Midbrain (tissue), 1 donor: ENCODE measurements at regions not wholly inside any gene's neighbourhood (a gene's known extent, or its start where the extent isn't known, plus 50 kb on each side); places are given as distances from the start of the nearest gene placed in this dataset.
"Not testable (repeated sequence)": the region's sequence is repeated elsewhere in the genome, so short reads cannot be mapped to it uniquely, and the experiment has no call there.

Experiments
- DNase-seq: peaks from one replicate; lab custom pipeline; 2025; lab: John Stamatoyannopoulos, UW

DNA sequence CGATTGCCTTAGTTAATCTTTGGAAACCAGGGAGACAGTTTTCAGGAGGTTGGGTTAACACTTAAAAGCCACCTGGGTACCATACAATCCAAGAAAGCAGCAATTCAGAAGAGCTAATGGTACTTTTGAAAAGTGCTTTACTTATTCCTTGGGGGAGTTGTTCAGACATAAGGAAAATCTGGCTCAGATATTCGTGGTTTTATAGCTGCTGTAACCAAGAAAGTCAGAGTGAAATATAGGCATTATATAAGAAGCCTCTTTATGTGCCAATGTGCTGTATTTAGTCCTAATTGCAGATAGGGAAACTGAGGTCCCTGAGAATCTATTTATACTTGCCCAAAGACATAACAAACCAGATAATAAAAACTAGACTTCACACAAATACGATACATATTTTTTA, 387.5 kb downstream of the COG6 start:
- no peak for DNase-seq

DNA sequence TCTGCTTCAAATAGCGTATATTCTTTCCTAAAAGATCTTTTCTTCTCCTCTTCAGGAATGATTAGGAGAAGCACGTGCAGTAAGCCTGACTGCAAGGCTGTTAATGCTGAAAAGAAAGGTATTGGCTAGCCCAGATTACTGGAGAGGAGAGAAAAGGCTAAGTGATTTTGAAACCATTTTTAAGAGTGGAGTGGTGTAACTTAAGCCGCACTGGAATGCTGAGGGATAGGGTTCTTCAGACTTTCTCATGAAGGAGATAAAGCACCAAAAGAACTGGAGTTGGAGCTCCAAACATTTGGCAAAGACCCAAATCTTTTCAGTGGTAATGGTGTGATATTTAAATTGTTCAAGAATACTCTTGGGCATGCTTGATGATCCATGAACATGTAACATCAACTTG, 388.3 kb downstream of the COG6 start:
- no peak for DNase-seq

DNA sequence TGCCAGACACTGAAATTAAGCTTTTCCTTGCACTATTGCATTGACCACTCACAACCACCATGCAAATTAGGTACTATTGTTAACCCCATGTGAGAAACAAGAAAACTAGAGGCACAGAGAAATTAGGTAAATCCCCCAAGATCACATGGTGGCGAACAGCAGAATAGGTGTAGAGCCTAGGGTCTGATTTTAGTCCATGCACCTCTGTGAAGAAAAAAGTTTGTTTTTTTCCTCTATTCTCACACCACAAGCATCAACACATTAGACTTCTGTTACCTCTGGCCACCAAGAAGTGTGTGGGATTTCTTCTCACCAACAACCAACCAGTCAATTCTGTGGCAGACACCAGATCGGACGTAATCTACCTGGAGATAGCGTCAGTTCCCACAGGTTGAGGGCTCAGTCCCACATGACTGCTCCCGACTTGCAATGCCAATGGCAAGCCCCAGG, 391.9 kb downstream of the COG6 start:
- DNase-seq, result no peak

DNA sequence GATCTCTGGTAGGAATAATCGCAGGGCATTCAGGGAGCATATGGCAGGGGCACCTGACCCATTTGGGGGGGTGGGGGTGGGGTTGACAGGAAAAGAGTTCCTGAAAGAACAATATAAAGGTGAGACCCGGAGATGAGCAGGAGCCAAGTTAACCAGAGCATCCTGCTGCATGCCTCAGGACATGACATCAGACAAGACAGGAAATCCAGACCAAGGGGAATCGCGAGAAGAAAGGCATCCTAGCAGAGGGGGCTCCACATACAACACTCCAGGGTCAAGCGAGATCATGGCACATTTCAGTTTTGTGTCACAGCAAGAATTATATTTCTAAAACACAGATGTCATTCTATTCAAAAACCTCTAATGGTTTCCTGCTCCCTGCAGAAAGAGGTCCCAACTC, 393.1 kb downstream of the COG6 start:
- no peak for DNase-seq

DNA sequence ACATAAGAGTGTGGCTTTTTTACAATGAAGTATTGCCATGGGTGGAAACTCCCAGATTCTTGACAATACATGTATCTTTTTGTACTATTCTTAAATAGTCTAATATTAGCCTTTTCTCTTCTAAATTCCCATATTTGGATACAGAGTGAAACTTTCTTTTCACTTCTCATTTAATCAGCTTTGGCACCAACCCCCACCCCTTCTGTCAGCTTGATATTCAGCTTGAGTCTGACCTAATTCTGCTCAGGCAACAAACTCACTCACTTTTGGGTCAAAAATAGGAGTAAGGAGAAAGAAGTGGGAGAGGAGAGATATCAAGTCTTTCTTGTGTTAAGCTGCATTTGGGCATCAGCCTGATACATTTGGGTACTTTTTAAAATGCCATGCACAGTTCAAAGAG, 397.5 kb downstream of the COG6 start:
- no peak for DNase-seq

DNA sequence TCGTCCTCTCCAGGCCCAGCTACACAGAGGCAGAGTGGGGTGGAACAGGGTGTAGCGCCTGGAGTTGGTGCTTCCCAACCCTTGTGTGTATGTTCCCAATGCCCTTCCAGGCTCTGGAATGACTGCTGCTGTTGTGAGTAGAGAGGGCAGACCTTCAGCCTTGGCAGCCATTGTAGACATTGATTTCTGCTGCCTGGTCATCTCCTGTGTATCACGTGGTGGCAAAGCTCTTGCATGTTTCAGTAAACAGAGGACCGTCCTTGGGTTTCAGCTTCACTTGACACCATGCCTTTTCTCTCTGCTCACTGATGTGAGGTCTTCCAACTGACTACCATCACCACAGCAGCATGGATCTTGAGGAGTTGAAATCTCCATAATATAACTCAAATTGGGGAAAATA, 397.9 kb downstream of the COG6 start:
- no peak for DNase-seq

DNA sequence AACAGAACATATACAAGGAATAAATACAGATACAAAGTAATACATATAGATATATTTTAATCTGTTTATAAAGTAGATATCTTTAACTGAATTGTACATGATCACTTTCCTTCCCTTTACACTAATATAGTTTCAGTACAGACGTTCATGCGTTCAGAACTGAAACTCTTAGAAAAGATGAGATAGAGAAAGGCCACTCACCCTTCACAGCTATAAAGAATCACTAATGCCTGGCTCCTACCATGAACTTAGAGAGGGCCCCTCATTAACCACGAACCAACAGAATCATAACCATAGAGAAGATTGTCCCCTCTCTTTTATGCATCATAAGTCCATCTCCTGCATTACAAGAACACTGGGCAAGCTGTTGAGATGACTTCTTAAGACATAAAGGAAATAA, 399.0 kb downstream of the COG6 start:
- not testable (repeated sequence) for DNase-seq

DNA sequence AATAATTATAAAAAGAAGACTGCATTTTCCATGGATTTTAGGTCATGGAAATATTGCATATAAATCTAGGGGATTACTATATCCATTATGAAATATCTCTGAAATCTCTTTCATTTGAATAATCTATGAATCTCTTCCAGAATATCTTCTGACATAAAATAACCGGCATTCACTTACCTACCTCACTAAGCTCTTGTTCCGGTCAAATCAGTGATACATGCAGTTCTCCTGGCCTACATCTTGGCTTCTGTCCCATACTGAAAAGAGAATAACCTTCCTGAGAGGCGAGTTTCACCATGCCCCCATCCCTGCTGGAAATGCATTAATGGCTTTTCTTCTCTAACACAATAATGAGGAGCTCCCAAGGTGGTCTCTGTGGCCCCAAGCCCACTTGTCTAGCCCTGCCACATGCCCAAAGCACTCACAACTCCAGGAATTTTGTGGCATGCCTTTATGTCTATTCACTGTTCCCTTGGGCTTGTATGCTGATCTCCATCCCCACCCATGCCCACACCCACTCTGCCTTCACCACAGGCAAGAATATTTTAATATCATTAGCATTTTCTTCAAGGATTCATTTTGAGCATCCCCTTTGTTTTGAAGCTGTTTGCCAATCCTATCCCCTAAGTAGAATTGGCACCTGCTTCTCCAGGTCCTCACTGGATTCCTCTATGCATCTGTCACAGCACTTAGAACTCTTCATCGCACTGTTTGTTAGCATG, 401.6 kb downstream of the COG6 start:
- no peak for DNase-seq

DNA sequence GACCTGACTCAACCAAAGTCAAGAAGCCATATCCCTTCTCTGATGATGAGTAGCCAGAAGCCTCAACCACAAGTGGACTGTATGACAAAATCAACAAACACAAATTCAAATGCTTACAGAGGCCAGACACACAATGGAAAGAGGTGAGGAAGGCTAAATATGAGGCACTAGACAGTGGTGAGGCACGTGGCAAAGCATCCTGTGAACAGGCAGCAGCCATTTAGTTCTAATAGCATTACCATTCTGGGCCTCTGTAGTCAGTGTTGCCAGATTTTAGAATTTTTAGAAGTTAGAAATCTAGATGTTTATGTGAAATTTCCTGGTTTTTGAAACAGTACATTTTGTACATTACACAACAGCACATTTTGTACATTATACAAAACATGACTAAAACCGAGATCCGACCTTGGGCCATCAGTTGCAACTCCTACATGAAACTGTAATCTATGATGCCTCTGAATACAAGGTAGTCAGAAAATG, 403.3 kb downstream of the COG6 start:
- no peak for DNase-seq

DNA sequence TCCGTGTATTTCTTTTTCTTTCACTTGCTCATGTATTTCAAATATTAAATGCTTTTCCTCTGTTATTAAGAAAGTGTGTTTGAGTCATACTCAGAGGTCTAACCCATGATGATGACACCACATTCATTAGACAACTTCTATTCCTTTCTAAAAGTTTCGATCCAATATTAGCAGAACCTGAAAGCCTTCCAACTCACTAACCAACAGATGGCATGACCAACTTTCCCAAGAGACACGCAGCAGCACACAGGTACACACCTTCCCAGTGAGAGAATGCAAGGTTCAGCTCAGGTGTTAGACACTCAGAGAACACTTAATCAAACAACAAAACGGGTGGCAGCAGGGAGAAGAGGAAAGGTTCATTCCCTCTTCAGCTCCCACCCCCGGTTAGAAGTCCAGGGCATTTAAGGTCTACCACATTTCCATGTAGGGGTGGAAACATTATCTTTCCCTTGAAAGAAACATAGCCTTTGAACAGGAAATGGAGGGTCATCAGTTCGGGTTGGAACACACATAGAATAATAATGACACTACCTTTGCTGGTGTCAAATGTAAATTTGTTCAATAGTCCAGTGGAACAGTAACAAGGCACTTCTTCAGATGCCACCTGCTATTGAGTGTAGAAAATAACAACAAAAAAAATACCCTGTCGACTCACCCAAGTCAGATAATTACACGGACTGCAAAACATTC, 404.2 kb downstream of the COG6 start:
- no peak for DNase-seq

DNA sequence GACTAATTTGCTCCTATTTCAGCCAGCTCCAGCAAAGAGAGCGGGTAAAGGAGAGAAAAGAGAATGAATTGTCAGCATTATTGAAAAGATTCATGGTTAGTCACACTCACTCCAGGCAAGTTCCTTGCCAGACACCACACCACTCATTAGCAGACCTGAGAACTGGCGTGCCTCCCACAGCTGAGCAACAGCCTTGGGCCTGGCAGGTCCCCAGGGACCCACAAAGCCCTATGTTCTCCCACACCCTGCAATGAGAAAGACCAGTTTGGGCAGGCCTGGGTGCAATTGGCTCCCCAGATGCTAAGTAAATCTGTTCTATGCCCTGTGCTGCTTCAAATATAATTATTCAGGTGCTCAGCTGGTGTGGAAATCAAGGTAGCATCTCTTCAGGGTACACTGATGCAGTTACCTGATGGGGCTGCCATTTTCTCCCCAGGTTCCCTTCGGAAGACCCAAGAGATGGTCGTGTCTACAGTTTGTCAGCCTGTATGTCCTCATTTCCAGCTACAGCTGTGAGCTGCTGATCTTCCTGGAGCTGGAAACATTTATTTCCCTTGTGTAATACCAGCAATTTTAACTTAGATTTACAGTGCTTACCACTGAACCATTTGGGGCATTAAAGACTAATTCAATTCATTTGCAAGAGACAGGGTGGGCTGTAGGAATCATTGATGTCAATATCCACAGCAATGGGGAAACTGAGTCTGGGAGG, 405.0 kb downstream of the COG6 start:
- peak; percentile 27 for DNase-seq

DNA sequence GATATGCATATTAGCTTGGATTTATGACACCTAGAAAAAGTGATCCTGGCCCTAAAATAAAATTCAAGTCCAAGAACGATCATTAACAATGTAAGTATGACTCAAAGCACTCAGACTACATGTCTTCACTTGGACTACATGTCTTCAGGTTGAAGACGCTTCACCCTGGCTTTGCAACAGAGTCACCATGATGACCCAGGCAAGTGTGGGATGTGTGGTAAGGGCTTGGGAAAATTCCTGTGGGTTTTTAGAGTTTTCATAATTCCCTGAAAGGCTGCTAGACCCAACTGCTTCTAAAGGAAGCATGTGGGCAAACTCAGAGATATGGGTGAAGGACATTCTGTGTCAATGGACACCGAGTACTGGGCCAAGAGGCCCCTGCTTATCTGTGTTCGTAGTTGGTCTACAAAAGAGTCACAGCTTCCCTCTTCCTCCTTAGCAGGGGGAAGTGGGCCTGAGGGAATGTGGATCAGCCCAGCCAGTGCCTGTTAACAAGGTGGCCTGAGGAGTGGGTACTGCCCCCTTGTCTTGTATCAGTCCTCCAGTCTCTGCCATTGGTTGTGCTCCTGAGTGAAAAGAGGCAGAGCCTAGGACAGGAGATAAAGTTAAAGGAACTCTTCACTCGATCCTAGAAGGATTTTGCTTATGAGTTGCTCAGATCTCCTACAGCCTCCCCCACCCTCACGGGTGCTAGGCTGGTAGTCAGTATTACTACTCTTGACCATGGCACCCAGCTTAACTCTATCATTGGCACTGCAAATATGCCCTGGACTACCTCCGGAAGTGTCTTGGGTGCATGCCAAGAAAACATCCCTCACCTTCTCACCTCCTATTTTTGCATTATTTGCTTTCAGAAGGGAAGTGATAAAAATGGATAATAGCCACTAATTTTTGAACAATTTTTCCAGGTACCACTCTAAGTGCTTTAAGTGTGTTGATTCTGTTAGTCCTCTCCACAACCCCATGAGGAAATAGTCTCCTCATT, 406.3 kb downstream of the COG6 start:
- DNase-seq, result no peak

DNA sequence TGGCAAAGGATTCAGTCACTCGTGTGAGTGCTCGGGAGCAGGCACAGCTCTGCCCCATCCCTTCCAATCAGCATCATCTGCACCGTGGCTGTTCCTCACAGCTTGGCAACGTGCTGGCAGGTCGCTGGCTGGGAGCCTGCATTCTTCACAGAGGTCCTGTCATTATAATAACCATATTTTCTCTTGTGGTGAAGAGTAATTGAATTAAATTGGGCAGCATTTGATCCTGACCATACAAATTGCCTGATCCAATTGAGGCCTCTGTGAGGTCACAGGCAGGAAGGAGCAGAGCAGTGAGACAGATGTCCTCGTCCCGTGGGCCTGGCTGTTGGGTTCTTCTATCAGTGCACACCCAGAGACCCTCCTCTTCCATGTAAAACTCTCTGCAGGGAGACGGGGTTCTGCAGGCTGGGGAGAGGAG, 407.8 kb downstream of the COG6 start:
- DNase-seq, result no peak

DNA sequence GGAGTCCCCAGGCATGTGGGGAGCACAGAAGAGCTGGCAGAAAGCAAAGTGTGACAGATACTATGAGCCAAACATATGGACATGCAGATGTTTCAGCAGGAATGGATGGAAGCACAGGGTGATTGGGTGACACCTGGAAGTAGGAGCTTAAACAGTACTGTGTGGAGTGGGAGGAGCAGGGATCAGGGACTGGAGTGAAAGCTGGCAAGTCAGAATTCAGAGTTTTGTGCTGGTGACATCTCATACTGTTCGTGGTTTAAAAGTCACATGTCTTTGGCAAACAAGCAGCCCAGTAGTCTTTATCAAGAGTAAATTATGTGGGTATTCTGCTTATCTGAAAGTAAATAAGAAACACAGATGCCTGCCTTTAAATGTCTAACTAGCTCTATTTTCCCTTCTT, 408.2 kb downstream of the COG6 start:
- DNase-seq, result no peak

DNA sequence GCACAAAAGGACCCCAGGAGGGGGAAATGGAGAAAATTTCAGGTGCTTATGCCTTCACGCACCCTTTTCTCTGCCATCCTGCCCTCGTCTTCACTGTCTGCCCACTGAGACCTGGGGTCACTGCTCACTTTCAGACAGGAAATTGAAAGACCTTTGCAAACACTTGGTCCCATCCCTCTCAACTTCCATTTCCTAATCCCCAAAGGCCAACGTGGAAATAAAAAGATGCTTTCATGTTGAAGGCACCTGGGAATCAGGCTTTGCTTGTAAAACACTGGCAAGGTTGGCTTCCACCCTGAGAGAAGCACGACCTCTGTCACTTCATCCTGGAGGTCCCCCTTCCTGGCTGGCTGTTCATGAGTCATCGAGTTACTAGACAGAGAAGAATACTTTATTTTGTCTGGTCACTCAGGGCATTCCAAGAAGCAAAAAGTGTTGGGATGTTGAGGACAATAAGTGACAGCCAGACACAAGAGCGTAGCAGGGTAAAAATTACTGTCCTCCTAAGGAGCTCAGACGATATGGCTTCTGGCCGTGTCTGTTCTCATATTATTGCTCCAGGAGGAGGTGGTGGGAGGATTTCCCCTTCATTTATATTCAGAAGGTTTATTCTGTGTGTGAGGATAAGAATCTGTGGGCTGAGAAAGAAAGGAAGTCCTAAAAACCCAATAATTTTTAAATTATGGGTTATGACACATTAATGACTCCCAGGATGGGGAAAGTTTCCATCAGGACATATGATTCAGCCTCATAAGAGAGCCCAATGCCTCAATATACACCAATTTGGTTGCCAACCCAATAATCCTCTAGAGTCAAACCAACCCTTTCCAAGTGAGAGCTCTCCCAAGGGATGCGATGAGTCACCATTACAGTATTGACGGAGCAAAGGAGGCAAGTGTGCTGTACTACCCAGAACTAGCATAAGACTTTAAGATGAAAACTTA, 409.0 kb downstream of the COG6 start:
- no peak for DNase-seq

DNA sequence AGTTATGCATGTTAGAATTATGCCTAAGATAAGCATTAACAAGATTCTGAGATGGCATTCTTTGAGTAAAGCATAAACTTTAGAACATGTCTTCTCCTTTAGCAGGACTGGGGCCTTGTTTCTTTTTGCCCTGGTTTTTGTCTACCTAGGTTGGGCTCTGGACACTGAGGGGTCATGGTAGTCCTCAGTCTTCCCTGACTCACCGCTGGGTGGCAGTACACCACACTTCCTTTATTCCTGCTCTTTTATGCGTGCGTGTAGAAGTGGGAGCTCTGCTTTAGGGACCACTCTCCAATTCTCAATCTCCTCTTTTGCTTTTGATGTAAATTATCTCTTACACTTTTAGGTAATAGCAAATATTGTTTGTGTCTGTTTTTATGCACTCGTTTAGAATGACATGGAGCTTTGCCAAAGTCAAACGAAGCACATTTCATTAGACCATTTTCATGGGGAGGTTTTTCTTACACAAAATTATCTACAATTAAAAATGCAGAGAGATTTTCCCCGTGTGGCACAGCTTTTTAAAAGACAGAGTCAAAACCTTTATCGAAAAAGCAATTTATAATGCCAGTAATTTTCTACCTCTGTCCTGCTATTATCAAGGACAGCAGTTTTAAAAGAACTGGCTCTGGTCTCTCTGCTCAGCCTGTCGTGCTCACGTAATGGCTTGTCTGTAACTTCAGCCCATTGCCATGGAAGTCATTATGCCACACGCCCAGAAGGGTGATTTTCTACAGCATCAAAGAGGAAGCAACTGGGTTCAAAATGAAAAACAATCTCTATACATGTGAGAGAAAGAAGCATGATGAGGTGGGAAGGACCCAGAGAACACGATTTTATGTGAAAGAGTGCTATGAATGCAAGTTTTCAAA, 413.9 kb downstream of the COG6 start:
- peak; percentile 85 for DNase-seq

DNA sequence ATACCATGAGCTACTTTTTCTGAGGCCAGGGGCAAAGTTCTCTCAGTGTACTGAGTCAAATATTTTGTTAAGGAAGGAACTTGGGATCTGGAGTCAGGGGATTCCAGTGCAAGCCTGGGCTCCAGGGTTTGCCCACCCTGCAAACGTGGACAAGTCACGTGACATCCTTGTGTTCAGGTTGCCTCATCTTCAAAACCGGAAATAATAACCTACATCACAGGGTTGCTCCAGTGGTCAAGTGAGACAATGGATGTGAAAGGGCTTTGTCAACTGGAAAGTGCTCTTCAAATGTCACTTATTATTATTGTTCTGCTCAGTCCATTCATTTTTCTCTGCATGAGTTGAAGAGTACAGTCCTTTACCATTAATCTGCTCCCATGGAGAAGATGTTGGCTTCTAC, 414.9 kb downstream of the COG6 start:
- DNase-seq, result no peak

DNA sequence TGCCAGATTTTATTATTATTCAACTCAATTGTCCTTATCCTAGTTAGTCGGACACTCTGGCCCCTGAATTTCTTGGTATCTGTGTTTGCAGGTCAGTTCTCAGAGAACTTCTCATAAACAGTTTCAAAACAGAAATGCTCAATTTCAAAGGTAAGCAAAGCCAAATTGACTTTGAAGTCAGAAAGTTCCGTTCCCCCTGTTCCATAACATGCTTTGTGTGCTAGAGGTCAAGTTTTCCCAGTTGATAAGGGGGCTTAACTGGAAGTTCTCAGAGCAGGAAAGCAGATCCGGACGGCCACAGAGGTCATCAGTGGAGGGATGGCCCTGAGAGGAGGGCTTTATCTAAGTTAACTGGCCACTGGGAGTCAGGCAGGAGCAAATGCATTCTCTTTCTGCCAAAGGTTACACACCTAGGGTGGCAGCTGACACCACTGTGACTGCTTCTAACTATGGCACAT, 417.2 kb downstream of the COG6 start:
- no peak for DNase-seq

DNA sequence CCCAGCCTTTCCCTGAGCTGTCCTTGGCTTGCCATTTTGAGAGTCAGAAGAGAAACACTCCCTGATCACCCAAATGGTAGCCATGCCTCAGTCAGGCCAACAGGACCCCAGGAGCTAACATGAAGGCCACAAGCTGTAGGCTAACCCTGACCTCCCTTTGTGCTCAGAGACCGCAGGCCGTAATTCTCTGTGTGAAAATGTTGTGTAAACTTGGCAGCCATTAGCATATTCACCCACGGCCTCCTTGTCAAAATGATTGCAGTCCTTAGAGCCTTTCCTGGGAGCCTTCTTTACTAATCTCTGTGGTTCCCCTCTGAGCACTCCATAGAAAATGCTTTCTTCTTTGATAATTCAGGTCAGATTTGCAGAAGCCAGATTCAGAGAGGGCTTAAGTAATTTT, 418.9 kb downstream of the COG6 start:
- DNase-seq, result no peak
